ENCODE measurements at regions not wholly inside any gene's neighbourhood (a gene's known extent, or its start where the extent isn't known, plus 50 kb on each side); places are given as distances from the start of the nearest gene placed in this dataset.
"Not testable (repeated sequence)": the region's sequence is repeated elsewhere in the genome, so short reads cannot be mapped to it uniquely, and the experiment has no call there.

DNA sequence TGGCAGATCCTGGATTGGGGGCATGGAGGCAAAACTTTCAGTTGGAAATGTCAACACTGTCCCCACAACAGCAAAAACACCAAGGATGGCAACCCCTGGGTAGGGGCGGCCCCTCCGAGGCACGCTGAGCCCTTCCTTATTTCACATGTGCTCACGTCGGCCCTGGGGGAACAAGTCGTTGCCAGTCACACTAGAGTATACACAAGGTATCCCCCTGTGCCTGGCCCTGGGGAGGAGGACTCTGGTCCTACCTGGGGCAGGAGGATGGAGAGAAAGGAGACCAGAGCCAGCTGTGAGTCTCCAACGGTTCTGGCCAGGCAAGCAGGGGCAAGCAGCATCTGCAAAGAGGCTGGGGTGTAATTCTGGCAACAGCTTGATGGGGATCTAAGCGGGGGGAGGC is 126.9 kb upstream of the FOXD4L5 start:
- H3K4me3 ChIP-seq (ENCODE audit: low read depth in 1 of 2, low read length in 2 of 2), result no peak overlapping the region
- no peak overlapping the region for H3K27ac ChIP-seq (ENCODE audit: low read length)
- peaks cover 0 to 21% of the 10 kb centered on the region in 2 donors for H3K9me3 ChIP-seq (ENCODE audit: control insufficient read depth in 1 of 2, low read length in 2 of 2)
- H3K4me1 ChIP-seq (ENCODE audit: control insufficient read depth in 1 of 2, insufficient read depth in 2 of 2, low read length in 2 of 2), result no peaks in the 10 kb centered on the region
- no peaks in the 10 kb centered on the region for H3K27me3 ChIP-seq (ENCODE audit: low read depth, low read length)
- no peaks in the 10 kb centered on the region for H3K36me3 ChIP-seq (ENCODE audit: control insufficient read depth in 1 of 2, insufficient read depth in 2 of 2, low read length in 2 of 2)

DNA sequence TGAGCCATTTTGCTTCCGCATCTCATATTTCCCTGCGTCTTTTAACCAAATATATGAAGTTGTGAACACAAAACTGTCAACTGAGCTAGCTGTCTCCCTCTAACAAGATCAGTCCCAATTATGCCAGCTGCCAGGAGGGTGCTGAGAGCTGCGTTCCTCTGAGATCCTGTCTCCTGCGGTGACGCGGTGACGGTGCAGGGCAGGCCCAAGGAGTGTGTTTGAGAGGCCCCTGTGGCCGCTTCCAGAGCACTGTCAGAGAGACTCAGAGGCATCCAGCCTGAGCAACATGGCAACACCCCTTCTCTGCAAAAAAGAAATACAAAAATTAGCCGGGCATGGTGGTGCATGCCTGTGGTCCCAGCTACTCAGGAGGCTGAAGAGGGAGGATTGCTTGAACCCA is 126.3 kb upstream of the FOXD4L5 start:
- Histone ChIP-seq H3K27ac (ENCODE audit: low read length) (no peak overlapping the region), H3K27me3 (ENCODE audit: low read depth, low read length) (no peaks in the 10 kb centered on the region), H3K9me3 (ENCODE audit: control insufficient read depth in 1 of 2, low read length in 2 of 2) (peaks cover 0 to 17% of the 10 kb centered on the region in 2 donors), H3K4me3 (ENCODE audit: low read depth in 1 of 2, low read length in 2 of 2) (no peak overlapping the region), H3K4me1 (ENCODE audit: control insufficient read depth in 1 of 2, insufficient read depth in 2 of 2, low read length in 2 of 2) (no peaks in the 10 kb centered on the region), H3K36me3 (ENCODE audit: control insufficient read depth in 1 of 2, insufficient read depth in 2 of 2, low read length in 2 of 2) (no peaks in the 10 kb centered on the region)

DNA sequence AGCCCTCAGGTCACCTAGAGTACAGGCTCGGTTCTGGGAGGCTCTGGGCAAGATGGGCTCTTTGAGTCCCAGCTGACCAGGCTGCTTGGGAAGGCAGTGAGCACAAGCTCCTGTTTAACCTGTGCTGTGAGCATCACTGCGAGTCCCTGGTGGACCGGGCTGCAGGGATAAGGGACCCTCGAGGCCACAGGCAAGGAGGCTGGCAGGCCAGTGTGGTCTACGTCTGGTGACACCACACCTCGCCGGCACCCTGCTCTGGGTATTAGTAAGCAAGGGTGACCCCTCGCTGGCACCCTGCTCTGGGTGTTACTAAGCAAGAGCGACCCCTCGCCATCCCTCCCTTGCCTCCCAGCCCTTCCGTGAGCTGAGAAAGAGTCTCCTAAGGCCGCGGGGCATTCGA is 125.9 kb upstream of the FOXD4L5 start:
- Histone ChIP-seq H3K9me3 (ENCODE audit: control insufficient read depth in 1 of 2, low read length in 2 of 2) (peaks cover 0 to 17% of the 10 kb centered on the region in 2 donors), H3K27me3 (ENCODE audit: low read depth, low read length) (no peaks in the 10 kb centered on the region), H3K36me3 (ENCODE audit: control insufficient read depth in 1 of 2, insufficient read depth in 2 of 2, low read length in 2 of 2) (no peaks in the 10 kb centered on the region), H3K4me3 (ENCODE audit: low read depth in 1 of 2, low read length in 2 of 2) (no peak overlapping the region), H3K27ac (ENCODE audit: low read length) (no peak overlapping the region), H3K4me1 (ENCODE audit: control insufficient read depth in 1 of 2, insufficient read depth in 2 of 2, low read length in 2 of 2) (no peaks in the 10 kb centered on the region)

DNA sequence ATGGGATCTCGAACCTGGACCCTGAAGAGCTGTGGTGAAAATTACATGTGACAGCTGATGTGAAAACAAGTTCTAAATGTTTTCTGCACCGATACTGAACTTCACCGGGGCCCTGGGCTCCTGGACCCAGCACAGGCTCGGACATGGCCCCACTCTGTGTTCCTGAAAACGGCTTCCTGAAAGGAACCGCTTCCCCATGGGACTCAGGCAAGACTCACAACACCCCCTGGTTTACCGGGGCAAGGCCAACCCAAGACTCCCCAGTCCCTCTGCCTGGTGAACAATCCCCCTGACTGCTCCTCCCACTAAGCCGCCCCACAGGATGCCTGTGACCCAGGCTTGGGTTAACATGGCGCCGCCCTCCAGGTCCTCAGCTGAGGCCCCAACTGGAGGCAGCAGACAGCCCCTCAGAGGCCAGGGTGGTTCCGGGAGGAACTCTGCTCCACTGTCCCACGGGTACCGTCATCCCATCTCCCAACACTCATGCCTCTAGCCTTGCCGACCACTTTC is 124.5 kb upstream of the FOXD4L5 start:
- peaks cover 0 to 12% of the 10 kb centered on the region in 2 donors for H3K9me3 ChIP-seq (ENCODE audit: control insufficient read depth in 1 of 2, low read length in 2 of 2)
- no peaks in the 10 kb centered on the region for H3K36me3 ChIP-seq (ENCODE audit: control insufficient read depth in 1 of 2, insufficient read depth in 2 of 2, low read length in 2 of 2)
- no peak overlapping the region for H3K27ac ChIP-seq (ENCODE audit: low read length)
- no peaks in the 10 kb centered on the region for H3K27me3 ChIP-seq (ENCODE audit: low read depth, low read length)
- H3K4me1 ChIP-seq (ENCODE audit: control insufficient read depth in 1 of 2, insufficient read depth in 2 of 2, low read length in 2 of 2), result no peaks in the 10 kb centered on the region
- no peak overlapping the region for H3K4me3 ChIP-seq (ENCODE audit: low read depth in 1 of 2, low read length in 2 of 2)

DNA sequence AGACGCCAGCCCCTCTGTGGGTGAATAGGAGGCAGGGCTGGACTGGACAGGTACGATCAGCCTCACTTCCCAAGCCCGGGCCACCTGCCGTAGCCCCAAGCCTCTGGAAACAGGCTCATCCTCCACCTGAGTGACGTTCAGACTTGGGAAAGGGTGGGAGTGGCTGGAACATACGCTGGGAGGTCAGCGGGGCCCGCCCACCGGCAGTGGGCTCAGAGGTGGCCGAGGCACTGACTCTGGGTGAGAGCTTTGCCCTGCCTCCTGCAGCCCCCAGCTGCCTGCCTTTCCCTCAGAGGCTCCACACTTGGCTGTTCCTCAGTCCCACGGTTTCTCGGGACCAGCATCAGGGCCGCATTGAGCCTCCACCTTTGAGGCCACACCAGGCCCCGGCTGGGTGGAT is 123.8 kb upstream of the FOXD4L5 start:
- H3K27me3 ChIP-seq (ENCODE audit: low read depth, low read length); H3K4me1 ChIP-seq (ENCODE audit: control insufficient read depth in 1 of 2, insufficient read depth in 2 of 2, low read length in 2 of 2); H3K9me3 ChIP-seq (ENCODE audit: control insufficient read depth in 1 of 2, low read length in 2 of 2); H3K27ac ChIP-seq (ENCODE audit: low read length); H3K4me3 ChIP-seq (ENCODE audit: low read depth in 1 of 2, low read length in 2 of 2); H3K36me3 ChIP-seq (ENCODE audit: control insufficient read depth in 1 of 2, insufficient read depth in 2 of 2, low read length in 2 of 2): not testable (repeated sequence)

- not testable (repeated sequence) for H3K4me1 ChIP-seq (ENCODE audit: control insufficient read depth in 1 of 2, insufficient read depth in 2 of 2, low read length in 2 of 2); H3K27me3 ChIP-seq (ENCODE audit: low read depth, low read length); H3K36me3 ChIP-seq (ENCODE audit: control insufficient read depth in 1 of 2, insufficient read depth in 2 of 2, low read length in 2 of 2); H3K27ac ChIP-seq (ENCODE audit: low read length); H3K4me3 ChIP-seq (ENCODE audit: low read depth in 1 of 2, low read length in 2 of 2)
- H3K9me3 ChIP-seq (ENCODE audit: control insufficient read depth in 1 of 2, low read length in 2 of 2), result peaks cover 0 to 20% of the 10 kb centered on the region in 2 donors
Measured at GRCh38 chr9:65406625-65407024, 121.6 kb upstream of the FOXD4L5 start.

DNA sequence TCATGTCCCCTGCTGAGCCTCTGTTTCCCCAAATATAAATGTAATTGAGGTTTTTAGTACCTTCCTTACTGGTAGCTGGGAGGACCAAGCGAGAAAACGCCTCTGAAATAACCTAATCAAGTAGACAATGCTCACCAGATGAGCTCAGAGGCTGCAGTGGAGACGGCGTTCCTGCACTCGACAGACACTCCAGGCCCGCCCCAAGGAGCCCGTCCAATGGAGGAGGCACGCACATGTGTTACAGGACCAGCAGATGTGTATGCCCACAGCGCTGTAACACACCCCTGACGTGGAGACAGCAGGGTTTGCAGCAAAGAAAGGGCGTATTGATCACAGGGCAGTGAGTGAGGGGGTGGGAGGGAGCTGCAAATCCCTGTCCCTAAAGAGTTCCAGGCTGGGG is 120.8 kb upstream of the FOXD4L5 start:
- not testable (repeated sequence) for H3K27ac ChIP-seq (ENCODE audit: low read length); H3K36me3 ChIP-seq (ENCODE audit: control insufficient read depth in 1 of 2, insufficient read depth in 2 of 2, low read length in 2 of 2); H3K27me3 ChIP-seq (ENCODE audit: low read depth, low read length); H3K4me1 ChIP-seq (ENCODE audit: control insufficient read depth in 1 of 2, insufficient read depth in 2 of 2, low read length in 2 of 2); H3K4me3 ChIP-seq (ENCODE audit: low read depth in 1 of 2, low read length in 2 of 2)
- peaks cover 0 to 20% of the 10 kb centered on the region in 2 donors for H3K9me3 ChIP-seq (ENCODE audit: control insufficient read depth in 1 of 2, low read length in 2 of 2)

DNA sequence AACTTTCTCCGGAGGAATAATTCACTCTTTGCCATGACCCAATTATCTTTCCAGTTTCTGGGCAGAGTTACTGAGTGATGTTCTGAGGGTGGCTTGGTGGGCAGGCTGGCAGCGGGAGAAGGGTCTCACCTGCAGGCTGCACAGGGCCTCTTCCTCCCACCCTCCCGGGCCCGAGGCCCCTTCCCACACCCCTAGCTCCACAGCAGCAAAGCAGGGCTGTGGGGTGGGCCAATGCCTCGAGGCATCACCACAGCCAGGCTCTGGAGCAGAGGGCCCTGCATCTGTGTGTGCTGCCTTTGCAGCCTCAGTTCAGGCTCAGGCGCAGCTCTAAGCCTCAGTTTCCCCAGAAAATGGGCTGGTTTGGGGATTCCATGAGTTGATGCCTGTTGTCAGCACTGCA is 120.2 kb upstream of the FOXD4L5 start:
- Histone ChIP-seq H3K4me1 (ENCODE audit: control insufficient read depth in 1 of 2, insufficient read depth in 2 of 2, low read length in 2 of 2) (no peaks in the 10 kb centered on the region), H3K27me3 (ENCODE audit: low read depth, low read length) (no peaks in the 10 kb centered on the region), H3K4me3 (ENCODE audit: low read depth in 1 of 2, low read length in 2 of 2) (no peak overlapping the region), H3K36me3 (ENCODE audit: control insufficient read depth in 1 of 2, insufficient read depth in 2 of 2, low read length in 2 of 2) (no peaks in the 10 kb centered on the region), H3K27ac (ENCODE audit: low read length) (no peak overlapping the region), H3K9me3 (ENCODE audit: control insufficient read depth in 1 of 2, low read length in 2 of 2) (peaks cover 0 to 20% of the 10 kb centered on the region in 2 donors)

DNA sequence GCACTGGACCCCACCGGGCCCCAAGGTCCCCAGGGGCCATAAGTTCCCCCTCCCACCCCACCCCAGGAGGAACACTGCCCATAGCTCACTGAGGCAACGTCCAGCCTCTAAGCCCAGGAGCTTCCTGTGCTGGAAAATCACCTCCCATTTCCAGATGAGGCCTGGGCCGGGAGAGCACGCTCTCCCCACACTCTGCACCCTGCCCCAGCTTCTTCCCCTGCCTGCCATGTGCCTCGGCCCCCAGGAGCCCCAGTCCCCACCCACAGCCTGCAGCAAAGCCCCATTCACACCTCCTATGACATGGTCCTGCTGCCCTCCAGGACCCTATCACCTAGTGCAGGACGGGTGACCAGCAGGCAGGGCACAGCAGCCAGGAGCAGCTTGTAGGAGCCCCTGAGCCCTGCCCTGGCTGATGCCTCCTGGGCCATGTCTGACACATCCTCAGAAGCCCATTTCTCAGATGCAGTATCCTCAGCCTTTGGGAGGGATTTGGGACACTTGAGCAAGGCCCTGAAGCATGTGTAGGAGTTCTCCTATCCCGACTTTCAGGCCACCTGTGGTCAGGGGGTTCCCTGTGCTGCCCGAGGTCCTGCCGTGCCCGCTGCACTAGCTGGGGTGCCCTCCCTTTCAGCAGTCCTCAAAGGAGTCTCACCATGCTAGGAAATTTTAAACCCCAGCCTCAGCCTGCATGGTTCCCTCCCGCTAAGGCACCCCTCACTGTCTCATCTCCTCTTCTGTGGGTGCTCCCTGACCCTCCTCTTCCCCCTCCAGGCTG is 119.4 kb upstream of the FOXD4L5 start:
- no peaks in the 10 kb centered on the region for H3K4me1 ChIP-seq (ENCODE audit: control insufficient read depth in 1 of 2, insufficient read depth in 2 of 2, low read length in 2 of 2)
- H3K27ac ChIP-seq (ENCODE audit: low read length), result no peak overlapping the region
- H3K9me3 ChIP-seq (ENCODE audit: control insufficient read depth in 1 of 2, low read length in 2 of 2), result peaks cover 0 to 16% of the 10 kb centered on the region in 2 donors
- no peaks in the 10 kb centered on the region for H3K36me3 ChIP-seq (ENCODE audit: control insufficient read depth in 1 of 2, insufficient read depth in 2 of 2, low read length in 2 of 2)
- no peaks in the 10 kb centered on the region for H3K27me3 ChIP-seq (ENCODE audit: low read depth, low read length)
- no peak overlapping the region for H3K4me3 ChIP-seq (ENCODE audit: low read depth in 1 of 2, low read length in 2 of 2)

DNA sequence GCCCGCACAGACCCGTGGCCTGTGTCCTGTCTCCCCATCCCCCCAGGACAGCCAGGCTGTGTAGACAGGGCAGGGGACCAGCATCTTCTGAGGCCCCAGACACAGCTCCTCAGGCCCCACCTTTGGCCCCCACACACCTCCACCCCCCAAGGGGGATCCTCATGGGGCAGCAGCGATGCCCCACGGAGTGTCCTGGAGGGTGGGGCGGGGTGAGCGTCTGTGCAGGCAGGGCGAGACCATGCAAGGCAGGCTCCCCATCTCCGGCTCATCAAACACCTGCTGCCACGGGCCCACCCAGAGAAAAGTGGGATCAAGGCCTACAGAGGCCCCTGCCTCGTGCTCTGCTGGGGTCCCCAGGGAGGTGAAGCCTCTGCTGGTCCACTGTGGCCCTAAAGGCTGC is 118.7 kb upstream of the FOXD4L5 start:
- Histone ChIP-seq H3K27me3 (ENCODE audit: low read depth, low read length) (no peaks in the 10 kb centered on the region), H3K4me1 (ENCODE audit: control insufficient read depth in 1 of 2, insufficient read depth in 2 of 2, low read length in 2 of 2) (no peaks in the 10 kb centered on the region), H3K4me3 (ENCODE audit: low read depth in 1 of 2, low read length in 2 of 2) (no peak overlapping the region), H3K36me3 (ENCODE audit: control insufficient read depth in 1 of 2, insufficient read depth in 2 of 2, low read length in 2 of 2) (no peaks in the 10 kb centered on the region), H3K27ac (ENCODE audit: low read length) (no peak overlapping the region), H3K9me3 (ENCODE audit: control insufficient read depth in 1 of 2, low read length in 2 of 2) (peaks cover 0 to 14% of the 10 kb centered on the region in 2 donors)

DNA sequence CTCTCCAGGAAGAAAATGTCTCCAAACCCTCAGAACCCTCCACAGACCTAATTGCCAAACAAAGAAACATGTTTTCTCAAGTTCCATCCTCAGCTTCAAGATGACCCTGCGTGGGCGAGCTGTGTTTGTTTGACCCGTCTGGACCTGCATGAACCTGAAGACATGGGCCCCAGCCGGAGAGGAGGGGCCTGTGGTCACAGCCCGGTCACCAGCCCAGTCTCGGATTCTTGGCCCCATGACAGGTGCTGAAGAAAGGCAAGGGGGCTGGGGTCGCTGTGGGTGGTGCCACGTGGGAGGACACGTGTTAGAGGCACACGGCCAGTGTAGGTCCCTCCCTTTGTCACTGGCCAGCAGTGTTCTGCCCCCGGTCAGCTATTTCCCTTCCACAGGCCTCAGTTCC is 118.1 kb upstream of the FOXD4L5 start:
- H3K4me1 ChIP-seq (ENCODE audit: control insufficient read depth in 1 of 2, insufficient read depth in 2 of 2, low read length in 2 of 2); H3K36me3 ChIP-seq (ENCODE audit: control insufficient read depth in 1 of 2, insufficient read depth in 2 of 2, low read length in 2 of 2); H3K27me3 ChIP-seq (ENCODE audit: low read depth, low read length); H3K4me3 ChIP-seq (ENCODE audit: low read depth in 1 of 2, low read length in 2 of 2); H3K27ac ChIP-seq (ENCODE audit: low read length): not testable (repeated sequence)
- peaks cover 0 to 11% of the 10 kb centered on the region in 2 donors for H3K9me3 ChIP-seq (ENCODE audit: control insufficient read depth in 1 of 2, low read length in 2 of 2)
